Transverse colon (tissue), 4 donors: ENCODE measurements at regions not wholly inside any gene's neighbourhood (a gene's known extent, or its start where the extent isn't known, plus 50 kb on each side); places are given as distances from the start of the nearest gene placed in this dataset.

ENCODE experiments used
- DNase-seq: peaks from one replicate; pipeline ENCODE4 v3.0.0-alpha.2; 2019
- H3K27ac ChIP-seq, 4 donors: fragments of 200-600 bp; sonication (generic); 2 replicates each; pipeline ENCODE4 v1.5.1; 2016 to 2018; ENCODE audit warnings: inconsistent platforms in 4 of 4
- H3K27me3 ChIP-seq: fragments of 200-600 bp; sonication (generic); 2 replicates; pipeline ENCODE4 v1.5.1; 2017; ENCODE audit warnings: inconsistent platforms
- H3K36me3 ChIP-seq, 4 donors: fragments of 200-600 bp; sonication (generic); 2 replicates each; pipeline ENCODE4 v1.5.1; 2017 to 2019; ENCODE audit warnings: inconsistent platforms in 4 of 4
- H3K4me1 ChIP-seq, 4 donors: fragments of 200-600 bp; sonication (generic); 2 replicates each; pipeline ENCODE4 v1.5.1; 2017 to 2020; ENCODE audit warnings: inconsistent platforms in 4 of 4
- H3K4me3 ChIP-seq, 4 donors: fragments of 200-600 bp; sonication (generic); 1 replicate in 1 of 4; 2 replicates in 3 of 4; pipeline versions ENCODE4 v1.5.1 to v1.6.1; 2017 to 2019; ENCODE audit warnings: inconsistent platforms in 4 of 4
- H3K9me3 ChIP-seq, 2 donors: fragments of 200-600 bp; sonication (generic); 2 replicates each; pipeline ENCODE4 v1.5.1; 2017 to 2019; ENCODE audit warnings: inconsistent platforms in 2 of 2
- EP300 ChIP-seq: sonication (generic); formaldehyde crosslinking; IDR thresholded peaks from one replicate; pipeline ENCODE4 v1.6.1; 2017; ENCODE audit warnings: antibody characterized with exemption, low read depth
- POLR2A ChIP-seq: fragments of 450-650 bp; IDR thresholded peaks from one replicate; pipeline ENCODE4 v1.6.1; 2016; ENCODE audit warnings: antibody characterized with exemption, mild to moderate bottlenecking, moderate library complexity
- POLR2AphosphoS5 ChIP-seq, 3 donors: sonication (generic); formaldehyde crosslinking; IDR thresholded peaks; one replicate each; pipeline ENCODE4 v1.6.1; 2016; ENCODE audit warnings: antibody characterized with exemption in 3 of 3
- WGBS, 2 donors: methylation state at CpG; one replicate each; pipeline ENCODE4 v1.1.5; 2018; ENCODE audit warnings: low coverage in 1 of 2; 5-methylcytosine and 5-hydroxymethylcytosine counted together
- in situ Hi-C, 4 donors: fragments of 200-750 bp; cut with MboI; loops; one replicate each; pipeline versions ENCODE4 v1.15.0 to v1.15.1; 2017; ENCODE audit warnings: low sequenced_read_pairs in 3 of 4, low pct_ligation_motif_present in 1 of 4, low pct_unique_long_range_greater_than_20kb in 1 of 4
- intact Hi-C: fragments of 100-400 bp; cut with DNase I; formaldehyde crosslinking; loops from one replicate; pipeline ENCODE4 v1.15.1; 2023; ENCODE audit warnings: low total_unique reads
- TF ChIP-seq, protein P1 (sequence below), 5 experiments: fragments of 200-600 bp in 3 of 5; fragments of 450-650 bp in 2 of 5; sonication (generic) in 3 of 5; IDR thresholded peaks; 1 replicate in 2 of 5; 2 replicates in 3 of 5; pipeline ENCODE4 v1.5.1; 2016 to 2017; ENCODE audit warnings: antibody characterized with exemption in 5 of 5, inconsistent platforms in 3 of 5, mild to moderate bottlenecking in 2 of 5, moderate library complexity in 1 of 5

DNA sequence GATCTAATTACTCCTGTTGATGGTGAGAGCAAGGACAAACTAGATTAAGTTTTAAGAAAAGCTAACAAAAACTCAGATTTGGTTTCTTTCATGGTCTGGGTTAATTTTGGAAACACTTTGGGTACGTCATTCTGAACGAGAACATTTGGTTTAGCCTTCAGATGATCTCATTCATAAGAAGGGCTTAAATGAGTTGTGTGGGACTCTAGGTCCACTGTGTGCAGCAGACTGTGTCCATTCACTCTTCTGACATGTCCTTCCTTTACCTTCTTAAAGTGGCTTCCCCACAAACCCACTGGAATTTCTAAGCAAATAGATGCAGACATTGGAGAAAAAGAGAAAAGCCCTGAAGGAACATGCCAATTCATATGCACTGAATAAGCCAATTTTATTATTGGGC lies 96.8 kb downstream of the FBXO4 start:
- no peak for DNase-seq
- no peak for TF ChIP-seq EP300
- TF ChIP-seq, protein P1, sequence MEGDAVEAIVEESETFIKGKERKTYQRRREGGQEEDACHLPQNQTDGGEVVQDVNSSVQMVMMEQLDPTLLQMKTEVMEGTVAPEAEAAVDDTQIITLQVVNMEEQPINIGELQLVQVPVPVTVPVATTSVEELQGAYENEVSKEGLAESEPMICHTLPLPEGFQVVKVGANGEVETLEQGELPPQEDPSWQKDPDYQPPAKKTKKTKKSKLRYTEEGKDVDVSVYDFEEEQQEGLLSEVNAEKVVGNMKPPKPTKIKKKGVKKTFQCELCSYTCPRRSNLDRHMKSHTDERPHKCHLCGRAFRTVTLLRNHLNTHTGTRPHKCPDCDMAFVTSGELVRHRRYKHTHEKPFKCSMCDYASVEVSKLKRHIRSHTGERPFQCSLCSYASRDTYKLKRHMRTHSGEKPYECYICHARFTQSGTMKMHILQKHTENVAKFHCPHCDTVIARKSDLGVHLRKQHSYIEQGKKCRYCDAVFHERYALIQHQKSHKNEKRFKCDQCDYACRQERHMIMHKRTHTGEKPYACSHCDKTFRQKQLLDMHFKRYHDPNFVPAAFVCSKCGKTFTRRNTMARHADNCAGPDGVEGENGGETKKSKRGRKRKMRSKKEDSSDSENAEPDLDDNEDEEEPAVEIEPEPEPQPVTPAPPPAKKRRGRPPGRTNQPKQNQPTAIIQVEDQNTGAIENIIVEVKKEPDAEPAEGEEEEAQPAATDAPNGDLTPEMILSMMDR (IDR thresholded peaks at IDR 0.05): no peak
- no peak for TF ChIP-seq POLR2A
- no peak for TF ChIP-seq POLR2AphosphoS5 (IDR thresholded peaks at IDR 0.05)
- Histone ChIP-seq H3K27ac (no peak overlapping the region), H3K4me3 (no peak overlapping the region), H3K36me3 (no peaks in the 10 kb centered on the region), H3K4me1 (no peaks in the 10 kb centered on the region), H3K27me3 (no peaks in the 10 kb centered on the region), H3K9me3 (no peaks in the 10 kb centered on the region)
- 47 to 60% methylated on average over 2 of the region's 2 CpGs for WGBS, 2 donors
- in situ Hi-C loops: loop anchor here in 3 of 4 donors (25.0 kb wide), 1 partner anchor 740 kb away; the partner anchor contains the start of gene CCDC152 (in 3 of the 3)
- intact Hi-C loops: no loop called here

DNA sequence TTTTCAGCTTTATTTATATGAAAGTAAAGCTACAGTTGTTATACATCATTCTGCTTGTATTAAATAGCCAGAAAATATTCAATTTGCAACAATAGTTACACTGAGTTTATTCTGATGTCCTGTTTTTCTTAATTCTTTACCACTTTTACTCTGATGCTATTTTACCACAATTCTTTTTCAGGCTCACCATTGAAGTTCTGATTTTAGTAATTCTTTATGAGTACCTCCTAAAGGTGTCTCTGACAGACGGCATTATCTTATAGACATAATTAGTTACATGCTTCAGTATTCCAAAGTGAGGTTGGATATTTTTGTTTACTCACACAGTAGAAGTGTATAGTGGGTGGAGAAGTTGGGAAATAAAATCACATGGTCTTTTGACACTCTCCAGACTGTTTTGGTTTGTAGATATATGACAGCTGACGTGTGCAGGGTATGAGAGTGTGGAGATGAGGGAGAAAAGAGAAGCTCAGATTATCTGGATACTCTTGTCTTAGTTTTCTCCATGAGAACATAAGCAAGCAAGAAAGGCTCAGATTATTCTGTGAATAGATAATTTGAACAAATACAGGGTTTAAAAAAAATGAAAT lies 97.4 kb downstream of the FBXO4 start:
- intact Hi-C loops: no loop called here

DNA sequence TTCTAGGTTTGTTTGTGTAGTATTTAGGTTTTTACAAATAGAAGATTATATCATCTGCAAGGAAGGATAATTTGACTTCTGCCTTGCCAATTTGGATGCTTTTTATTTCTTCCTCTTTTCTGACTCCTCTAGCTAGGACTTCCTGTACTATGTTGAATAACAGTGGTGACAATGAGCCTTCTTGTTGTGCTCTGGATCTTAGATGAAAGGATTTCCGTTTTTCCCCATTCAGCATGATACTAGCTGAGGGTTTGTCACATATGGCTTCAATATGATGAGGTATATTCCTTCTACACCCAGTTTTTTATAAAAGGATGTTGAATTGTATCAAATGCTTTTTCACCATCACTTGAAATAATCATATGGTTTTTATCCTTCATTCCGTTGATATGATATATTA lies 101.4 kb downstream of the FBXO4 start:
- 73 to 74% methylated on average over 2 of the region's 2 CpGs for WGBS, 2 donors
- intact Hi-C loops (no loop called here), in situ Hi-C loops (no loop called here)
- no peak overlapping the region for H3K4me3 ChIP-seq
- DNase-seq: no peak
- H3K27me3 ChIP-seq: no peaks in the 10 kb centered on the region
- H3K9me3 ChIP-seq: no peaks in the 10 kb centered on the region
- no peak overlapping the region for H3K27ac ChIP-seq
- TF ChIP-seq POLR2AphosphoS5 (IDR thresholded peaks at IDR 0.05): no peak
- TF ChIP-seq EP300: no peak
- no peak for TF ChIP-seq POLR2A
- TF ChIP-seq, protein P1 (IDR thresholded peaks at IDR 0.05): no peak
- no peaks in the 10 kb centered on the region for H3K4me1 ChIP-seq
- H3K36me3 ChIP-seq: no peaks in the 10 kb centered on the region

More for the DNA sequence above, 97.4 kb downstream of the FBXO4 start:
- Histone ChIP-seq H3K27ac (no peak overlapping the region), H3K36me3 (no peaks in the 10 kb centered on the region), H3K9me3 (no peaks in the 10 kb centered on the region), H3K27me3 (no peaks in the 10 kb centered on the region), H3K4me3 (no peak overlapping the region), H3K4me1 (no peaks in the 10 kb centered on the region)
- in situ Hi-C loops: loop anchor here in 3 of 4 donors (25.0 kb wide), 1 partner anchor 740 kb away; the partner anchor contains the start of gene CCDC152 (in 3 of the 3)
- WGBS, 2 donors: 10 to 34% methylated on average over 2 of the region's 2 CpGs
- TF ChIP-seq, protein P1 (IDR thresholded peaks at IDR 0.05): no peak
- no peak for TF ChIP-seq POLR2AphosphoS5 (IDR thresholded peaks at IDR 0.05)
- no peak for TF ChIP-seq EP300
- TF ChIP-seq POLR2A: no peak
- no peak for DNase-seq

DNA sequence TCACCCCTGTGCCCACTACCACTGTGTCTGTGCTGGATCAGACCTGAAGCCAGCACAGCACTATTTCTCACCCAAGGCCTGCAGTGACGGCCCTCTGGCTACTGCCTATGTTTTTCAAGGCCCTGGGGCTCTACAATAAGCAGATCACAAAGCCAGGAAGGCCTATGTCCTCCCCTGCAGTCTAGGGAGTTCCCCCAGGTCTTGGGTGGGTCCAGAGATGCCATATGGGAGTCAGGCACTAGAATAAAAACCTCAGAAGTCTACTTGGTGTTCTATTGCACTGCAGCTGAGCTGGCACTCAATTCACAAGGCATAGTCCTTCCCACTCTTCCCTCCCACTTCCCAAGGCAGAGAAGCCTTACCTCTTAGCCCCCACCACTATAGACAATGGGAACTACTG lies 107.1 kb downstream of the FBXO4 start:
- intact Hi-C loops (no loop called here), in situ Hi-C loops (no loop called here)
- DNase-seq: no peak
- Histone ChIP-seq H3K27ac (no peak overlapping the region), H3K36me3 (no peaks in the 10 kb centered on the region), H3K4me3 (no peak overlapping the region), H3K27me3 (no peaks in the 10 kb centered on the region), H3K4me1 (no peaks in the 10 kb centered on the region), H3K9me3 (no peaks in the 10 kb centered on the region)
- TF ChIP-seq POLR2AphosphoS5 (IDR thresholded peaks at IDR 0.05): no peak
- no peak for TF ChIP-seq EP300
- TF ChIP-seq, protein P1 (IDR thresholded peaks at IDR 0.05): no peak
- no peak for TF ChIP-seq POLR2A
- 29% methylated on average over 1 of the region's 1 CpG; no CpG with 5 or more reads in 1 of the 2 donors for WGBS, 2 donors
